ENCODE measurements at regions not wholly inside any gene's neighbourhood (a gene's known extent, or its start where the extent isn't known, plus 50 kb on each side); places are given as distances from the start of the nearest gene placed in this dataset.

DNA sequence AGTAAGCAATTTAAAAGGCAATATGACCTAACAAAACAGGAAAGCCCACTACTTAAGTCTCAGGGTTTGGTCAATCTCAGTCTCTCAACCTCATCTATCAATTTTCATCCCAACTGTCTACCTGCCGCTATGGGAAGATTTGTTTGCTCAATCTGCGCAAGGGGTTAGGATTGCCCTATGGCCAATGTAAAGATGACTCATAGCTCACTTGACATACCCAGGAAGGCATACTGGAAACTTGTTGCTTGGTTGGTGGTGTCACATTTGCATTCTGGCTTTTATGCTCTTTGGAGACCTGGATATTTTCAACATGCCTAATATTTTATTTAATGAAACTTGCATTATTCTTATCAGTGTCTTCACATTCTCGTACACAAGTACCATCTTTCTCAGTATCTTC, 78.1 kb upstream of the TMEM196 start:
- Histone ChIP-seq H3K4me1 (no peaks in the 10 kb centered on the region), H3K4me3 (no peak overlapping the region), H3K27ac (no peak overlapping the region), H3K36me3 (ENCODE audit: insufficient read depth in 1 of 2, low read depth in 1 of 2) (no peaks in the 10 kb centered on the region), H3K9me3 (no peaks in the 10 kb centered on the region), H3K27me3 (ENCODE audit: insufficient read depth in 3 of 3, low read length in 2 of 3) (no peaks in the 10 kb centered on the region)
- ATAC-seq (no peak), DNase-seq (no peak)
- TF ChIP-seq, protein P1, sequence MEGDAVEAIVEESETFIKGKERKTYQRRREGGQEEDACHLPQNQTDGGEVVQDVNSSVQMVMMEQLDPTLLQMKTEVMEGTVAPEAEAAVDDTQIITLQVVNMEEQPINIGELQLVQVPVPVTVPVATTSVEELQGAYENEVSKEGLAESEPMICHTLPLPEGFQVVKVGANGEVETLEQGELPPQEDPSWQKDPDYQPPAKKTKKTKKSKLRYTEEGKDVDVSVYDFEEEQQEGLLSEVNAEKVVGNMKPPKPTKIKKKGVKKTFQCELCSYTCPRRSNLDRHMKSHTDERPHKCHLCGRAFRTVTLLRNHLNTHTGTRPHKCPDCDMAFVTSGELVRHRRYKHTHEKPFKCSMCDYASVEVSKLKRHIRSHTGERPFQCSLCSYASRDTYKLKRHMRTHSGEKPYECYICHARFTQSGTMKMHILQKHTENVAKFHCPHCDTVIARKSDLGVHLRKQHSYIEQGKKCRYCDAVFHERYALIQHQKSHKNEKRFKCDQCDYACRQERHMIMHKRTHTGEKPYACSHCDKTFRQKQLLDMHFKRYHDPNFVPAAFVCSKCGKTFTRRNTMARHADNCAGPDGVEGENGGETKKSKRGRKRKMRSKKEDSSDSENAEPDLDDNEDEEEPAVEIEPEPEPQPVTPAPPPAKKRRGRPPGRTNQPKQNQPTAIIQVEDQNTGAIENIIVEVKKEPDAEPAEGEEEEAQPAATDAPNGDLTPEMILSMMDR (IDR thresholded peaks at IDR 0.05), result no peak
- 87 to 92% (median 87%) methylated on average over 3 of the region's 3 CpGs for WGBS, 3 donors
- intact Hi-C loops (cut with DNase I), result no loop called here

DNA sequence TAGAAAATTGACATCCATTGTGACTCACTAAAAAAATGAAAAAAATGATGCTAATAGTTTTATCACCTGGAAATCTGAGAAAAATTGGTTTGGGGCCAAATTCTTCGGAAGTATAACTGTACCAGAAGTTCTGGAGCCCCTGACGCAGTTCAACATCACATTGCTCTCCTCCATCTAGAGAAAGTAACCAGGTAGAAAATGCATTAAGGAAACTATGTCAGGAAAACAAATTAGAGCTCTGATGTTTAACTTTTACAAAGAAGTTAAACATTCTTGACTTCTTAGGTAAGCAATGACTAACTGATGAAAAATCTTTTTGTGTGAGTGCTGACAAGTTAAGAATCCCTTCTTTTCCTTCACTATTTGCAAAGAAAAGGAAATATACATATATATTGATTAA, 61.1 kb upstream of the TMEM196 start:
- H3K4me1 ChIP-seq, result no peaks in the 10 kb centered on the region
- TF ChIP-seq, protein P1 (IDR thresholded peaks at IDR 0.05), result no peak
- 67 to 85% (median 74%) methylated on average over 2 of the region's 2 CpGs for WGBS, 3 donors
- H3K9me3 ChIP-seq, result no peaks in the 10 kb centered on the region
- no peaks in the 10 kb centered on the region for H3K36me3 ChIP-seq (ENCODE audit: insufficient read depth in 1 of 2, low read depth in 1 of 2)
- no peak overlapping the region for H3K4me3 ChIP-seq
- ATAC-seq (no peak), DNase-seq (no peak)
- no peak overlapping the region for H3K27ac ChIP-seq
- no peaks in the 10 kb centered on the region for H3K27me3 ChIP-seq (ENCODE audit: insufficient read depth in 3 of 3, low read length in 2 of 3)
- intact Hi-C loops (cut with DNase I), result no loop called here

DNA sequence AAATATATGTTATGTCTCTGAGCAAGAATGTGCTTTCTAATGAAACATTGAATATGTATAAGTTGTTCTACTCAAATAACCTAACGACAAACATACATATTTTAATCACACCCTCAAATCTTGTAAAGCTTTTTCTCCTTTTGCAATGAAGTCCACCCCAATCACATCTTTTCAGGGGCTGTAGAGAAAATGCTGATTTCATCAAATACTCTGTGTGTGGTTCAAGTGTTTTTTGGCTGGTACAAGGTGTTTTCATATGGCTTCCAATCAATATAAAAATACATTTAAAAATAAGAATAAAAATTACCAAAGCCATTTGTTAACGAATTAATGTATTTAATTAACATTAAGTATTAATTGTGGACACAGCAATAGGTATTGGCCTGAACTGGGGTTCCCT, 57.2 kb upstream of the TMEM196 start:
- H3K36me3 ChIP-seq (ENCODE audit: insufficient read depth in 1 of 2, low read depth in 1 of 2), result no peaks in the 10 kb centered on the region
- ATAC-seq (no peak), DNase-seq (no peak)
- no peak overlapping the region for H3K4me3 ChIP-seq
- H3K27ac ChIP-seq, result no peak overlapping the region
- WGBS, 3 donors, result 64 to 66% (median 66%) methylated on average over 2 of the region's 2 CpGs
- no peaks in the 10 kb centered on the region for H3K9me3 ChIP-seq
- intact Hi-C loops (cut with DNase I), result no loop called here
- TF ChIP-seq, protein P1 (IDR thresholded peaks at IDR 0.05), result no peak
- H3K27me3 ChIP-seq (ENCODE audit: insufficient read depth in 3 of 3, low read length in 2 of 3), result no peaks in the 10 kb centered on the region
- H3K4me1 ChIP-seq, result no peaks in the 10 kb centered on the region
